ENCODE measurements at regions not wholly inside any gene's neighbourhood (a gene's known extent, or its start where the extent isn't known, plus 50 kb on each side); places are given as distances from the start of the nearest gene placed in this dataset.

- CTCF ChIA-PET = no interaction called here
- ATAC-seq (ENCODE audit: low read depth) (no peak), DNase-seq (no peak)
- H2AK5ac ChIP-seq (ENCODE audit: low read depth, low read length) = no peak overlapping the region
- no peak overlapping the region for H3K9ac ChIP-seq (ENCODE audit: low read depth, low read length)
- intact Hi-C loops (cut with micrococcal nuclease) (no loop called here), dilution Hi-C loops (cut with HindIII; ENCODE audit: low sequenced_read_pairs, unreplicated experiment) (no loop called here), in situ Hi-C loops (cut with MboI; ENCODE audit: low sequenced_read_pairs) (no loop called here)
- POLR2A ChIA-PET (ENCODE audit: unreplicated experiment) = no interaction called here
- no peak overlapping the region for H2BK120ac ChIP-seq (ENCODE audit: low read depth, low read length)
- no peak overlapping the region for H3K4me2 ChIP-seq (ENCODE audit: low read depth, low read length)
- H3K79me1 ChIP-seq (ENCODE audit: low read depth in 1 of 2, low read length in 2 of 2) = no peaks in the 10 kb centered on the region
- no peak overlapping the region for H2BK20ac ChIP-seq (ENCODE audit: low read depth, low read length)
- H4K8ac ChIP-seq (ENCODE audit: low read depth in 2 of 2, low read length in 2 of 2) = no peak overlapping the region
- no peak overlapping the region for H2BK5ac ChIP-seq (ENCODE audit: low read depth, low read length, poor library complexity, severe bottlenecking)
- no peak for TF ChIP-seq POLR2A (IDR thresholded peaks at IDR 0.05; ENCODE audit: low read depth, low read length)
- TF ChIP-seq CHD1 (IDR thresholded peaks at IDR 0.05; ENCODE audit: low read depth, low read length) = no peak
- TF ChIP-seq RFX5 (IDR thresholded peaks at IDR 0.05; ENCODE audit: low read depth, low read length) = no peak
- TF ChIP-seq MAFK (IDR thresholded peaks at IDR 0.05; ENCODE audit: low read depth, low read length) = no peak
- TF ChIP-seq MXI1 (IDR thresholded peaks at IDR 0.05; ENCODE audit: borderline replicate concordance, low read depth, low read length) = no peak
- TF ChIP-seq MAZ (IDR thresholded peaks at IDR 0.05; ENCODE audit: borderline replicate concordance, low read depth, low read length) = no peak
- no peak for TF ChIP-seq FOS (IDR thresholded peaks at IDR 0.05; ENCODE audit: low read depth, low read length)
- no peak for TF ChIP-seq NFE2L2 (IDR thresholded peaks at IDR 0.05; ENCODE audit: low read depth, low read length)
- TF ChIP-seq USF2 (IDR thresholded peaks at IDR 0.05; ENCODE audit: low read depth, low read length) = no peak
- no peak for TF ChIP-seq RAD21 (IDR thresholded peaks at IDR 0.05; ENCODE audit: low read length)
- TF ChIP-seq CEBPB (IDR thresholded peaks at IDR 0.05; ENCODE audit: low read depth, low read length) = no peak
- TF ChIP-seq CTCF (conservative IDR thresholded peaks at IDR 0.05; ENCODE audit: low read depth, low read length) = no peak
- TF ChIP-seq ELK1 (IDR thresholded peaks at IDR 0.05; ENCODE audit: borderline replicate concordance, low read depth, low read length) = no peak
- no peak for TF ChIP-seq BHLHE40 (IDR thresholded peaks at IDR 0.05; ENCODE audit: low read depth, low read length)
- no peak for TF ChIP-seq SMC3 (IDR thresholded peaks at IDR 0.05; ENCODE audit: low read depth, low read length)
- no peak overlapping the region for H3K14ac ChIP-seq (replicated peaks; ENCODE audit: low read depth, low read length)
- no peak overlapping the region for H3K27ac ChIP-seq (ENCODE audit: insufficient read depth, low read length)
- peaks cover 2% of the 10 kb centered on the region; the same call in 1 of the 2 replicates for H3K4me1 ChIP-seq (ENCODE audit: control insufficient read depth, insufficient read depth, low read length)
- H2AFZ ChIP-seq (replicated peaks; ENCODE audit: low read length, poor library complexity) = no peak overlapping the region
- H3K18ac ChIP-seq (ENCODE audit: low read depth, low read length) = no peak overlapping the region
- no peaks in the 10 kb centered on the region for H3K36me3 ChIP-seq (ENCODE audit: control insufficient read depth, insufficient read depth, low read length)
- no CpG with 5 or more reads among the region's 1 CpG for WGBS, 2 experiments (ENCODE audit: extremely low coverage in 2 of 2, insufficient read length in 1 of 2)
- BruUV-seq (replicated peaks) = no TSS peak
- H4K5ac ChIP-seq (ENCODE audit: low read depth, low read length) = no peak overlapping the region
- no peaks in the 10 kb centered on the region for H3K9me1 ChIP-seq (ENCODE audit: insufficient read depth, low read length)
- H3K23ac ChIP-seq (ENCODE audit: low read depth, low read length) = no peak overlapping the region
- no peaks in the 10 kb centered on the region for H3K27me3 ChIP-seq (ENCODE audit: control insufficient read depth, insufficient read depth, low read length)
- H2BK15ac ChIP-seq (ENCODE audit: low read depth, low read length) = no peak overlapping the region
- H3K4ac ChIP-seq (ENCODE audit: low read depth, low read length) = no peak overlapping the region
- no peaks in the 10 kb centered on the region for H3K9me3 ChIP-seq (ENCODE audit: control insufficient read depth, insufficient read depth, low read length)
- no peak overlapping the region for H3K56ac ChIP-seq (ENCODE audit: extremely low read depth, insufficient read depth, low read length)
- H3K4me3 ChIP-seq (ENCODE audit: insufficient read depth, low read depth, low read length) = no peak overlapping the region
- no peaks in the 10 kb centered on the region for H4K20me1 ChIP-seq (ENCODE audit: insufficient read depth, low read length)
- no peak overlapping the region for H2AK9ac ChIP-seq (replicated peaks; ENCODE audit: low read depth, low read length, poor library complexity)
- no peak overlapping the region for H4K91ac ChIP-seq (ENCODE audit: insufficient read depth, low read depth, low read length)
Observed at GRCh38 chr7:82669141-82669540, 225.6 kb upstream of the CACNA2D1 start.
